Heart left ventricle (tissue), 14 donors: ENCODE measurements at regions not wholly inside any gene's neighbourhood (a gene's known extent, or its start where the extent isn't known, plus 50 kb on each side); places are given as distances from the start of the nearest gene placed in this dataset.

Experiments used
- ATAC-seq, 4 donors: fragments of 200-7000 bp; cut with Tn5 transposase; one replicate each; pipeline ENCODE4 v1.9.1; 2020 to 2022; ENCODE audit warnings: moderate library complexity in 4 of 4, mild to moderate bottlenecking in 3 of 4, moderate number of reproducible peaks in 1 of 4
- DNase-seq, 5 donors: peaks; one replicate each; pipeline ENCODE4 v3.0.0-alpha.2; 2020
- H3K27ac ChIP-seq, 12 donors: fragments of 200-600 bp; sonication (generic) in 4 of 12; one replicate each; pipeline versions ENCODE4 v1.5.0 to v1.8.0; 2016 to 2022; ENCODE audit warnings: mild to moderate bottlenecking in 2 of 12
- H3K27me3 ChIP-seq, 9 donors: fragments of 200-600 bp; sonication (generic) in 2 of 9; one replicate each; pipeline versions ENCODE4 v1.5.1 to v1.8.0; 2016 to 2022; ENCODE audit warnings: mild to moderate bottlenecking in 3 of 9
- H3K36me3 ChIP-seq, 9 donors: fragments of 200-600 bp; sonication (generic) in 2 of 9; one replicate each; pipeline versions ENCODE4 v1.5.0 to v1.8.0; 2018 to 2022; ENCODE audit warnings: mild to moderate bottlenecking in 2 of 9
- H3K4me1 ChIP-seq, 12 donors: fragments of 200-600 bp; sonication (generic) in 4 of 12; one replicate each; pipeline versions ENCODE4 v1.5.0 to v1.8.0; 2016 to 2022; ENCODE audit warnings: mild to moderate bottlenecking in 3 of 12
- H3K4me3 ChIP-seq, 12 donors: fragments of 200-600 bp; sonication (generic) in 4 of 12; one replicate each; pipeline versions ENCODE4 v1.5.0 to v1.8.0; 2017 to 2022; ENCODE audit warnings: mild to moderate bottlenecking in 9 of 12, moderate library complexity in 4 of 12
- H3K9me3 ChIP-seq, 12 donors: fragments of 200-600 bp; sonication (generic) in 4 of 12; one replicate each; pipeline versions ENCODE4 v1.5.0 to v1.8.0; 2016 to 2022; ENCODE audit warnings: mild to moderate bottlenecking in 1 of 12
- CTCF ChIP-seq, 12 donors: fragments of 200-600 bp; sonication (generic) in 4 of 12; IDR thresholded peaks; one replicate each; pipeline versions ENCODE4 v1.5.0 to v1.8.0; 2018 to 2022; ENCODE audit warnings: antibody characterized with exemption in 12 of 12, mild to moderate bottlenecking in 5 of 12
- POLR2A ChIP-seq, 2 donors: fragments of 450-650 bp; IDR thresholded peaks; one replicate each; pipeline ENCODE4 v1.6.1; 2017; ENCODE audit warnings: antibody characterized with exemption in 2 of 2, mild to moderate bottlenecking in 2 of 2, moderate library complexity in 2 of 2
- intact Hi-C, 10 donors: fragments of 100-400 bp; cut with DNase I; formaldehyde crosslinking; loops; one replicate each; pipeline versions ENCODE4 v1.11.1 to v1.14.2; 2022
- donor health status: ischemic (EF 13 %, LVEDD 7.1; RV severe dilation, severe dysfunction).
- donor health status: DM: no; HTN: yes; CAD: no.
- donor health status: DM: no; HTN: no; CAD: no.
- donor health status: ischemic (EF 25% LVEDD 6.9; RV normal size, moderate dysfunction).
- donor health status: ischemic (EF 25% LVEDD 5.7; RV mildly dilated, moderate dysfunction).
- donor health status: DM: yes; HTN: yes; CAD: no.
- donor health status: ischemic (EF 35%, LVEDD 5.7; RV mildly dilated, moderate dysfunction).
- donor health status: nonischemic (EF 11% LVEDD 7.7; RV severe dilation, severe dysfunction).
- donor health status: DM: yes; HTN: yes; CAD: no.
- donor health status: PGD.
- donor health status: ischemic (EF 29% LVEDD 5.4; RV normal size, mild dysfunction).
- donor health status: nonischemic (EF 23%, LVEDD 6.1; RV moderate dilation, normal function).

DNA sequence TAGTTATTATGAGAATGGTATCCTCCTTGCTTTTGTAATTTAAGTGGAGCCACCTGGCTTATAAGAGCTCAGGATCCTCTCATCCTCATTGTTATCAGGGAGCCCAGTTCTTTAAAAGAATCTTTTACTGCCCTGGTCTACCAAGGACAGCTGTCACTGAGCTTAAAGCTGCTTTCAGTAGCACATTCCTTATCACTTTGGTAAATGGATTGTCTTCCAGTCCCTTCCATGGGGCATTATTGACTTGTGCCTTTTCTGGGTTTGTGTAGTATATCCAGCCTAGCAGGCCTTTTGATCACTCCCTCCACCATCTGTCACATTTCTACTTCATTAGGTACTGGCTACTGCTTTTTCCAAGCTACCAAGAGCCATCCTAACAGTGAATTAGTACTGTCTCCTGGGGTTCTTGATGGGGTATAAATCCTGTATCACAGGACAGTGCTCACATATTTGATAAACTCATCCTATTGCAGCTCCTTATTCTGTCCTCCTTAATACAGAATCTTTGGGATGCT is 208.9 kb downstream of the TMEM26 start:
- Histone ChIP-seq H3K9me3 (no peaks in the 10 kb centered on the region), H3K36me3 (no peaks in the 10 kb centered on the region), H3K27ac (no peak overlapping the region), H3K4me1 (peaks cover 0 to under 1% (median 0%) of the 10 kb centered on the region in 12 donors), H3K4me3 (no peak overlapping the region), H3K27me3 (no peaks in the 10 kb centered on the region)
- DNase-seq (no peak), ATAC-seq (no peak)
- TF ChIP-seq POLR2A (IDR thresholded peaks at IDR 0.05), result no peak
- TF ChIP-seq CTCF (IDR thresholded peaks at IDR 0.05), result no peak
- intact Hi-C loops, result no loop called here

GRCh38 chr10:61232780-61233179 is 220.4 kb downstream of the TMEM26 start:
- DNase-seq (no peak), ATAC-seq (no peak)
- Histone ChIP-seq H3K4me1 (no peaks in the 10 kb centered on the region), H3K27me3 (no peaks in the 10 kb centered on the region), H3K9me3 (peaks cover 0 to 22% (median under 1%) of the 10 kb centered on the region in 12 donors), H3K4me3 (no peak overlapping the region), H3K36me3 (no peaks in the 10 kb centered on the region), H3K27ac (no peak overlapping the region)
- no peak for TF ChIP-seq CTCF (IDR thresholded peaks at IDR 0.05)
- TF ChIP-seq POLR2A (IDR thresholded peaks at IDR 0.05), result no peak
- intact Hi-C loops, result no loop called here

GRCh38 chr10:61225939-61226338 is 227.2 kb downstream of the TMEM26 start:
- TF ChIP-seq CTCF (IDR thresholded peaks at IDR 0.05) (no peak), POLR2A (IDR thresholded peaks at IDR 0.05) (no peak)
- Histone ChIP-seq H3K4me1 (no peaks in the 10 kb centered on the region), H3K27me3 (no peaks in the 10 kb centered on the region), H3K36me3 (no peaks in the 10 kb centered on the region), H3K4me3 (no peak overlapping the region), H3K9me3 (peaks cover 0 to 37% (median 13%) of the 10 kb centered on the region in 12 donors), H3K27ac (no peak overlapping the region)
- ATAC-seq, result no peak
- DNase-seq, result no peak
- intact Hi-C loops, result no loop called here

GRCh38 chr10:61223576-61223975 is 229.6 kb downstream of the TMEM26 start:
- Histone ChIP-seq H3K36me3 (no peaks in the 10 kb centered on the region), H3K9me3 (peaks cover 0 to 37% (median 13%) of the 10 kb centered on the region in 12 donors), H3K4me1 (no peaks in the 10 kb centered on the region), H3K4me3 (no peak overlapping the region), H3K27ac (no peak overlapping the region), H3K27me3 (no peaks in the 10 kb centered on the region)
- ATAC-seq, result no peak
- TF ChIP-seq CTCF (IDR thresholded peaks at IDR 0.05), result no peak
- no peak for TF ChIP-seq POLR2A (IDR thresholded peaks at IDR 0.05)
- no peak for DNase-seq
- intact Hi-C loops, result no loop called here
